ENCODE measurements at regions not wholly inside any gene's neighbourhood (a gene's known extent, or its start where the extent isn't known, plus 50 kb on each side); places are given as distances from the start of the nearest gene placed in this dataset.

DNA sequence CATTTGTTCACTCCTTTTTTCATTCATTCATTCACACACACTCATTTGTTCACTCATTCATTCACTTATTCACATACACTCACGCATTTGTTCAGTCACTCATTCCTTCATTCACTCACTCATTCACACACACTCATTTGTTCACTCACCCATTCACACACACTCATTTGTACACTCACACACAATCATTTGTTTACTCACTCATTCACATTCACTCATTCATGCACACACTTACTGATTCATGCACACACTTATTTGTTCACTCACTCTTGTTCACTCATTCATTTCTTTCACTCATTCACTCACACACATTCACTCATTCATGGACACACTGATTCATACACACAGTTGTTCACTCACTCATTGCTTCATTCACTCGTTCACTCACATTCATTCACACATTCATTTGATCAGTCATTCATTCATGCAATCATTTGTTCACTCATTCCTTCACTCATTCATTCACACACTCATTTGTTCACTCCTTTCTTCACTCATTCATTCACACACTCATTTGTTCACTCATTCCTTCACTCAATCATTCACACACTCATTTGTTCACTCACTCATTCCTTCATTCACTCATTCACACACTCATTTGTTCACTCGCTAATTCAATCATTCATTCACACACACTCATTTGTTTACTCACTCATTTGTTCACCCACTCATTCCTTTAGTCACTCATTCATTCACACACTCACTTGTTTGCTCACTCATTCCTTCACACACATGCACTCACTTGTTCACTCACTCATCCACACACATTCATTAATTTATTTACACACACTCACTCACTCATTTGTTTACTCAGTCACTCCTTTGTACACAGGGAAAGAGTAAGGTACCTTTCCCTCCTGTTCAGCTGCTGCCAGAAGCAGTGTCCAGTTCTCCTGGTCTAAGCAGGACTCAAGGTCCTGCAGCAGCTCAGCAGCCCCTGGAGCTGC is 50.7 kb upstream of the BHLHE23 start:
- Histone ChIP-seq H3K4me3 (replicated peaks in 1 of 3; ENCODE audit: insufficient read depth in 1 of 3, low read depth in 1 of 3, low read length in 3 of 3) (no peak overlapping the region), H2AFZ (ENCODE audit: low read depth, low read length) (no peak overlapping the region), H3K79me2 (ENCODE audit: control insufficient read depth, insufficient read depth, low read length) (no peaks in the 10 kb centered on the region), H3K9me1 (replicated peaks; ENCODE audit: control insufficient read depth, extremely low read depth, insufficient read depth, low read length) (no peaks in the 10 kb centered on the region), H3K27ac (ENCODE audit: insufficient read depth, low read depth, low read length) (no peak overlapping the region), H3K4me1 (ENCODE audit: control insufficient read depth, extremely low read depth, insufficient read depth, low read length) (no peaks in the 10 kb centered on the region), H3K9ac (replicated peaks; ENCODE audit: extremely low read depth, insufficient read depth, low read length) (no peak overlapping the region), H3K9me3 (replicated peaks; ENCODE audit: control insufficient read depth, insufficient read depth, low read length) (no peaks in the 10 kb centered on the region), H3K27me3 (ENCODE audit: control insufficient read depth in 2 of 2, insufficient read depth in 2 of 2, low read length in 2 of 2) (peaks cover 0 to 4% of the 10 kb centered on the region in 2 experiments), H4K20me1 (replicated peaks; ENCODE audit: control insufficient read depth, extremely low read depth, insufficient read depth, low read length) (no peaks in the 10 kb centered on the region), H3K36me3 (ENCODE audit: control insufficient read depth in 2 of 2, extremely low read depth in 1 of 2, insufficient read depth in 2 of 2, low read length in 2 of 2) (no peaks in the 10 kb centered on the region), H3K4me2 (ENCODE audit: insufficient read depth, low read length) (no peak overlapping the region)
- POLR2A ChIA-PET = no interaction called here
- DNase-seq (ENCODE audit: low read depth, low spot score) (no peak), FAIRE-seq (no peak)
- TF ChIP-seq EZH2 (IDR thresholded peaks at IDR 0.05; ENCODE audit: borderline replicate concordance, low read depth, low read length, severe bottlenecking) = peak; percentile 29
- TF ChIP-seq, protein P1, sequence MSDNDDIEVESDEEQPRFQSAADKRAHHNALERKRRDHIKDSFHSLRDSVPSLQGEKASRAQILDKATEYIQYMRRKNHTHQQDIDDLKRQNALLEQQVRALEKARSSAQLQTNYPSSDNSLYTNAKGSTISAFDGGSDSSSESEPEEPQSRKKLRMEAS (IDR thresholded peaks at IDR 0.05; ENCODE audit: insufficient read depth, insufficient read length) = no peak
- CTCF ChIA-PET = interaction anchor here (0.6 to 1.8 kb wide), 6 partner anchors 19 to 326 kb away, joined by 3 to 11 read pairs (median 3); no protein-coding TSS in a partner anchor
- dilution Hi-C loops (cut with MboI; ENCODE audit: extremely low pct_ligation_motif_present, low sequenced_read_pairs) = no loop called here
- no TSS peak for BruUV-seq (replicated peaks)
- intact Hi-C loops (cut with micrococcal nuclease) = loop anchor here (5.0 kb wide), 2 partner anchors 120 to 175 kb away; no protein-coding TSS in a partner anchor

GRCh38 chr20:63056236-63057170 is 49.7 kb upstream of the BHLHE23 start:
- TF ChIP-seq MYC (IDR thresholded peaks at IDR 0.05; ENCODE audit: low read depth, low read length) (no peak), POLR2A (IDR thresholded peaks at IDR 0.05; ENCODE audit: low read depth, low read length) (no peak), FOS (IDR thresholded peaks at IDR 0.05; ENCODE audit: borderline replicate concordance, insufficient read depth, low read length) (no peak), POLR2AphosphoS5 (IDR thresholded peaks at IDR 0.05; ENCODE audit: insufficient read depth, low read depth, low read length) (no peak), EZH2 (IDR thresholded peaks at IDR 0.05; ENCODE audit: borderline replicate concordance, low read depth, low read length, severe bottlenecking) (no peak), JUN (IDR thresholded peaks at IDR 0.05; ENCODE audit: borderline replicate concordance, insufficient read depth, insufficient read length, low read depth) (no peak)
- TF ChIP-seq, protein P2, sequence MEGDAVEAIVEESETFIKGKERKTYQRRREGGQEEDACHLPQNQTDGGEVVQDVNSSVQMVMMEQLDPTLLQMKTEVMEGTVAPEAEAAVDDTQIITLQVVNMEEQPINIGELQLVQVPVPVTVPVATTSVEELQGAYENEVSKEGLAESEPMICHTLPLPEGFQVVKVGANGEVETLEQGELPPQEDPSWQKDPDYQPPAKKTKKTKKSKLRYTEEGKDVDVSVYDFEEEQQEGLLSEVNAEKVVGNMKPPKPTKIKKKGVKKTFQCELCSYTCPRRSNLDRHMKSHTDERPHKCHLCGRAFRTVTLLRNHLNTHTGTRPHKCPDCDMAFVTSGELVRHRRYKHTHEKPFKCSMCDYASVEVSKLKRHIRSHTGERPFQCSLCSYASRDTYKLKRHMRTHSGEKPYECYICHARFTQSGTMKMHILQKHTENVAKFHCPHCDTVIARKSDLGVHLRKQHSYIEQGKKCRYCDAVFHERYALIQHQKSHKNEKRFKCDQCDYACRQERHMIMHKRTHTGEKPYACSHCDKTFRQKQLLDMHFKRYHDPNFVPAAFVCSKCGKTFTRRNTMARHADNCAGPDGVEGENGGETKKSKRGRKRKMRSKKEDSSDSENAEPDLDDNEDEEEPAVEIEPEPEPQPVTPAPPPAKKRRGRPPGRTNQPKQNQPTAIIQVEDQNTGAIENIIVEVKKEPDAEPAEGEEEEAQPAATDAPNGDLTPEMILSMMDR (IDR thresholded peaks at IDR 0.05; ENCODE audit: extremely low read depth in 1 of 2, insufficient read depth in 1 of 2, low read depth in 1 of 2, low read length in 2 of 2) = peak; percentile 66 to 80
- TF ChIP-seq, protein P1 (IDR thresholded peaks at IDR 0.05; ENCODE audit: insufficient read depth, insufficient read length) = no peak
- Histone ChIP-seq H3K79me2 (ENCODE audit: control insufficient read depth, insufficient read depth, low read length) (no peaks in the 10 kb centered on the region), H3K4me1 (ENCODE audit: control insufficient read depth, extremely low read depth, insufficient read depth, low read length) (no peaks in the 10 kb centered on the region), H3K9ac (replicated peaks; ENCODE audit: extremely low read depth, insufficient read depth, low read length) (no peak overlapping the region), H3K9me1 (replicated peaks; ENCODE audit: control insufficient read depth, extremely low read depth, insufficient read depth, low read length) (no peaks in the 10 kb centered on the region), H3K9me3 (replicated peaks; ENCODE audit: control insufficient read depth, insufficient read depth, low read length) (no peaks in the 10 kb centered on the region), H3K4me3 (replicated peaks in 1 of 3; ENCODE audit: insufficient read depth in 1 of 3, low read depth in 1 of 3, low read length in 3 of 3) (no peak overlapping the region), H4K20me1 (replicated peaks; ENCODE audit: control insufficient read depth, extremely low read depth, insufficient read depth, low read length) (no peaks in the 10 kb centered on the region), H3K36me3 (ENCODE audit: control insufficient read depth in 2 of 2, extremely low read depth in 1 of 2, insufficient read depth in 2 of 2, low read length in 2 of 2) (no peaks in the 10 kb centered on the region), H3K27me3 (ENCODE audit: control insufficient read depth in 2 of 2, insufficient read depth in 2 of 2, low read length in 2 of 2) (peaks cover 2 to 4% of the 10 kb centered on the region in 2 experiments), H3K4me2 (ENCODE audit: insufficient read depth, low read length) (no peak overlapping the region), H2AFZ (ENCODE audit: low read depth, low read length) (no peak overlapping the region), H3K27ac (ENCODE audit: insufficient read depth, low read depth, low read length) (no peak overlapping the region)
- ChIA-PET POLR2A (no interaction called here), CTCF (interaction anchor here (0.6 to 1.8 kb wide), 6 partner anchors 10 to 327 kb away, joined by 3 to 11 read pairs (median 3); no protein-coding TSS in a partner anchor)
- dilution Hi-C loops (cut with MboI; ENCODE audit: extremely low pct_ligation_motif_present, low sequenced_read_pairs) = no loop called here
- BruUV-seq (replicated peaks) = no TSS peak
- intact Hi-C loops (cut with micrococcal nuclease) = loop anchor here (1.0 to 5.0 kb wide), 3 partner anchors 121 to 176 kb away; no protein-coding TSS in a partner anchor
- DNase-seq (ENCODE audit: low read depth, low spot score) (peak; percentile 23), FAIRE-seq (no peak)
